Tibial artery (tissue), 4 donors: ENCODE measurements at regions not wholly inside any gene's neighbourhood (a gene's known extent, or its start where the extent isn't known, plus 50 kb on each side); places are given as distances from the start of the nearest gene placed in this dataset.

Experiments used
- DNase-seq, 2 donors: peaks; one replicate each; pipeline ENCODE4 v3.0.0-alpha.2; 2019
- H3K27ac ChIP-seq, 2 donors: fragments of 200-600 bp; sonication (generic) in 1 of 2; 1 replicate in 1 of 2; 2 replicates in 1 of 2; pipeline ENCODE4 v1.5.1; 2018 to 2019; ENCODE audit warnings: mild to moderate bottlenecking in 1 of 2
- H3K27me3 ChIP-seq, 2 donors: fragments of 200-600 bp; sonication (generic) in 1 of 2; one replicate each; pipeline versions ENCODE4 v1.5.1 to v1.6.0; 2016 to 2019
- H3K36me3 ChIP-seq, 3 donors: fragments of 200-600 bp; sonication (generic) in 2 of 3; one replicate each; pipeline ENCODE4 v1.5.1; 2016 to 2019; ENCODE audit warnings: mild to moderate bottlenecking in 2 of 3
- H3K4me1 ChIP-seq, 4 donors: fragments of 200-600 bp; sonication (generic) in 2 of 4; 1 replicate in 3 of 4; 2 replicates in 1 of 4; pipeline ENCODE4 v1.5.1; 2016 to 2019
- H3K4me3 ChIP-seq, 2 donors: fragments of 200-600 bp; sonication (generic) in 1 of 2; 1 replicate in 1 of 2; 2 replicates in 1 of 2; pipeline ENCODE4 v1.5.1; 2018 to 2019; ENCODE audit warnings: mild to moderate bottlenecking in 2 of 2
- H3K9me3 ChIP-seq, 3 donors: fragments of 200-600 bp; sonication (generic) in 1 of 3; one replicate each; pipeline ENCODE4 v1.5.1; 2016 to 2019
- CTCF ChIP-seq, 2 experiments: fragments of 200-600 bp in 1 of 2; fragments of 450-650 bp in 1 of 2; IDR thresholded peaks; one replicate each; pipeline ENCODE4 v1.5.1; 2017 to 2019; ENCODE audit warnings: antibody characterized with exemption in 2 of 2, mild to moderate bottlenecking in 1 of 2, moderate library complexity in 1 of 2
- intact Hi-C: fragments of 100-400 bp; cut with DNase I; formaldehyde crosslinking; loops from one replicate; pipeline ENCODE4 v1.15.0; 2023; ENCODE audit warnings: low total_unique reads

- H3K4me1 ChIP-seq: no peaks in the 10 kb centered on the region
- no peak for DNase-seq
- no peaks in the 10 kb centered on the region for H3K9me3 ChIP-seq
- no peak overlapping the region for H3K27ac ChIP-seq
- peaks cover 0 to 4% of the 10 kb centered on the region in 2 donors for H3K27me3 ChIP-seq
- no peak for TF ChIP-seq CTCF (IDR thresholded peaks at IDR 0.05)
- H3K4me3 ChIP-seq: no peak overlapping the region
- intact Hi-C loops: loop anchor here (5.0 kb wide), 1 partner anchor 122 kb away; no protein-coding TSS in a partner anchor
- no peaks in the 10 kb centered on the region for H3K36me3 ChIP-seq
Measured at GRCh38 chr3:182715006-182715405, 78.3 kb upstream of the ATP11B start.

GRCh38 chr3:182716114-182716688 lies 77.1 kb upstream of the ATP11B start:
- TF ChIP-seq CTCF (IDR thresholded peaks at IDR 0.05): no peak
- Histone ChIP-seq H3K4me1 (no peaks in the 10 kb centered on the region), H3K9me3 (no peaks in the 10 kb centered on the region), H3K4me3 (no peak overlapping the region), H3K27me3 (peaks cover 0 to 4% of the 10 kb centered on the region in 2 donors), H3K27ac (no peak overlapping the region), H3K36me3 (no peaks in the 10 kb centered on the region)
- intact Hi-C loops: loop anchor here (5.0 kb wide), 1 partner anchor 121 kb away; no protein-coding TSS in a partner anchor
- no peak for DNase-seq

GRCh38 chr3:182717216-182717615 lies 76.1 kb upstream of the ATP11B start:
- no peak for TF ChIP-seq CTCF (IDR thresholded peaks at IDR 0.05)
- Histone ChIP-seq H3K27me3 (no peaks in the 10 kb centered on the region), H3K36me3 (no peaks in the 10 kb centered on the region), H3K4me3 (no peak overlapping the region), H3K27ac (no peak overlapping the region), H3K9me3 (no peaks in the 10 kb centered on the region), H3K4me1 (no peaks in the 10 kb centered on the region)
- no peak for DNase-seq
- intact Hi-C loops: loop anchor here (5.0 kb wide), 1 partner anchor 120 kb away; no protein-coding TSS in a partner anchor

- no peak overlapping the region for H3K4me3 ChIP-seq
Measured at GRCh38 chr3:182722907-182723306, 70.4 kb upstream of the ATP11B start.

GRCh38 chr3:182723596-182723995 lies 69.7 kb upstream of the ATP11B start:
- Histone ChIP-seq H3K36me3 (no peaks in the 10 kb centered on the region), H3K27ac (no peak overlapping the region), H3K9me3 (no peaks in the 10 kb centered on the region), H3K27me3 (peaks cover 0 to 7% of the 10 kb centered on the region in 2 donors), H3K4me3 (no peak overlapping the region), H3K4me1 (peaks cover 0 to 8% (median 3%) of the 10 kb centered on the region in 4 donors)
- intact Hi-C loops: no loop called here
- TF ChIP-seq CTCF (IDR thresholded peaks at IDR 0.05): no peak
- no peak for DNase-seq

More at GRCh38 chr3:182722907-182723306, 70.4 kb upstream of the ATP11B start:
- DNase-seq: no peak
- Histone ChIP-seq H3K4me1 (peaks cover 0 to 8% (median 3%) of the 10 kb centered on the region in 4 donors), H3K36me3 (no peaks in the 10 kb centered on the region), H3K27ac (no peak overlapping the region), H3K9me3 (no peaks in the 10 kb centered on the region), H3K27me3 (peaks cover 0 to 7% of the 10 kb centered on the region in 2 donors)
- TF ChIP-seq CTCF (IDR thresholded peaks at IDR 0.05): no peak
- intact Hi-C loops: no loop called here
